Right ventricle myocardium superior (tissue), 1 donor: ENCODE measurements at regions not wholly inside any gene's neighbourhood (a gene's known extent, or its start where the extent isn't known, plus 50 kb on each side); places are given as distances from the start of the nearest gene placed in this dataset.

Experiments used
- ATAC-seq: fragments of 200-7000 bp; cut with Tn5 transposase; one replicate; pipeline ENCODE4 v1.9.1; 2020; ENCODE audit warnings: mild to moderate bottlenecking; ENCODE audit not compliant: poor library complexity
- DNase-seq: peaks from one replicate; pipeline ENCODE4 v3.0.0-alpha.2; 2020
- intact Hi-C: fragments of 100-400 bp; cut with DNase I; formaldehyde crosslinking; loops from one replicate; pipeline ENCODE4 v1.11.2; 2022
- donor health status: DM: no; HTN: yes; CAD: no; lungs with severe emphysema.

- no peak for ATAC-seq
- intact Hi-C loops, result loop anchor here (10.0 kb wide), 1 partner anchor 183 kb away; no protein-coding TSS in a partner anchor
- DNase-seq, result no peak
These were observed 74.7 kb upstream of the MAP4K3 start for GRCh38 chr2:39511605-39512433.

- ATAC-seq (no peak), DNase-seq (peak; percentile 52)
- intact Hi-C loops, result loop anchor here (10.0 kb wide), 1 partner anchor 182 kb away; no protein-coding TSS in a partner anchor
These were observed 75.4 kb upstream of the MAP4K3 start for GRCh38 chr2:39512434-39512935.

GRCh38 chr2:39512941-39513340 lies 75.9 kb upstream of the MAP4K3 start:
- ATAC-seq, result no peak
- intact Hi-C loops, result loop anchor here (10.0 kb wide), 1 partner anchor 182 kb away; no protein-coding TSS in a partner anchor
- no peak for DNase-seq

- DNase-seq, result no peak
- ATAC-seq, result peak; percentile 40
- intact Hi-C loops, result loop anchor here (2.0 to 10.0 kb wide), 2 partner anchors 43 to 181 kb away; no protein-coding TSS in a partner anchor
These were observed 76.6 kb upstream of the MAP4K3 start for GRCh38 chr2:39513641-39514094.

GRCh38 chr2:39514825-39515224 lies 77.7 kb upstream of the MAP4K3 start:
- no peak for DNase-seq
- intact Hi-C loops, result loop anchor here (2.0 to 10.0 kb wide), 2 partner anchors 44 to 180 kb away; no protein-coding TSS in a partner anchor
- ATAC-seq, result no peak

- intact Hi-C loops, result loop anchor here (2.0 to 10.0 kb wide), 2 partner anchors 45 to 179 kb away; no protein-coding TSS in a partner anchor
- ATAC-seq, result no peak
- no peak for DNase-seq
These were observed 78.3 kb upstream of the MAP4K3 start for GRCh38 chr2:39515273-39515896.

- ATAC-seq (no peak), DNase-seq (no peak)
- intact Hi-C loops, result loop anchor here (2.0 to 10.0 kb wide), 2 partner anchors 45 to 179 kb away; no protein-coding TSS in a partner anchor
These were observed 78.8 kb upstream of the MAP4K3 start for GRCh38 chr2:39515897-39516346.

- peak; percentile 73 for ATAC-seq
- intact Hi-C loops, result loop anchor here (10.0 kb wide), 1 partner anchor 178 kb away; no protein-coding TSS in a partner anchor
- DNase-seq, result peak; percentile 63
These were observed 79.4 kb upstream of the MAP4K3 start for GRCh38 chr2:39516347-39517101.

- intact Hi-C loops, result loop anchor here (10.0 kb wide), 1 partner anchor 178 kb away; no protein-coding TSS in a partner anchor
- DNase-seq (no peak), ATAC-seq (no peak)
These were observed 80.0 kb upstream of the MAP4K3 start for GRCh38 chr2:39517102-39517436.

GRCh38 chr2:39517622-39518021 lies 80.5 kb upstream of the MAP4K3 start:
- DNase-seq, result no peak
- peak; percentile 53 for ATAC-seq
- intact Hi-C loops, result loop anchor here (10.0 kb wide), 1 partner anchor 177 kb away; no protein-coding TSS in a partner anchor

- DNase-seq (no peak), ATAC-seq (no peak)
- intact Hi-C loops, result loop anchor here (10.0 kb wide), 1 partner anchor 175 kb away; no protein-coding TSS in a partner anchor
These were observed 82.8 kb upstream of the MAP4K3 start for GRCh38 chr2:39519886-39520285.

GRCh38 chr2:39521876-39522517 lies 84.9 kb upstream of the MAP4K3 start:
- DNase-seq, result no peak
- intact Hi-C loops, result no loop called here
- ATAC-seq, result no peak

GRCh38 chr2:39522518-39522877 lies 85.4 kb upstream of the MAP4K3 start:
- DNase-seq (no peak), ATAC-seq (no peak)
- intact Hi-C loops, result no loop called here

GRCh38 chr2:39523308-39524044 lies 86.4 kb upstream of the MAP4K3 start:
- intact Hi-C loops, result no loop called here
- DNase-seq (no peak), ATAC-seq (peak; percentile 65)

- ATAC-seq, result no peak
These were observed 87.0 kb upstream of the MAP4K3 start for GRCh38 chr2:39524061-39524460.

GRCh38 chr2:39524756-39525635 lies 87.9 kb upstream of the MAP4K3 start:
- DNase-seq, result no peak
- peak; percentile 26 for ATAC-seq

More at GRCh38 chr2:39524061-39524460, 87.0 kb upstream of the MAP4K3 start:
- no peak for DNase-seq
- intact Hi-C loops, result no loop called here

More at GRCh38 chr2:39524756-39525635, 87.9 kb upstream of the MAP4K3 start:
- intact Hi-C loops, result no loop called here
